Activated CD4-positive, alpha-beta memory T cell treated with anti-CD3 and anti-CD28 coated beads, Interleukin-2, amount 10 ng/mL, durations not matched to agents 7 days and 5 days (primary cell): ENCODE measurements at regions not wholly inside any gene's neighbourhood (a gene's known extent, or its start where the extent isn't known, plus 50 kb on each side); places are given as distances from the start of the nearest gene placed in this dataset.

Experiments used
- CTCF ChIA-PET: fragments of 350-600 bp; sonication (Branson Sonifier 250); formaldehyde crosslinking; loops from one replicate; lab custom pipeline; 2021; ENCODE audit warnings: antibody characterized with exemption, inconsistent platforms; lab: Charles Lee
- POLR2A ChIA-PET: fragments of 350-600 bp; sonication (Branson Sonifier 250); formaldehyde crosslinking; loops from one replicate; lab custom pipeline; 2021; ENCODE audit warnings: antibody characterized with exemption; lab: Charles Lee
- DNase-seq: peaks from one replicate; pipeline ENCODE4 v3.0.0-alpha.2; 2020
- H3K27ac Mint-ChIP-seq: one replicate; pipeline ENCODE4 v1.8.0; 2021; ENCODE audit warnings: mild to moderate bottlenecking, mixed read lengths
- H3K27me3 Mint-ChIP-seq: one replicate; pipeline ENCODE4 v1.8.0; 2021; ENCODE audit warnings: mixed read lengths
- H3K36me3 Mint-ChIP-seq: one replicate; pipeline ENCODE4 v1.8.0; 2021; ENCODE audit warnings: low read depth, mixed read lengths
- H3K4me1 Mint-ChIP-seq: one replicate; pipeline ENCODE4 v1.8.0; 2021; ENCODE audit warnings: mixed read lengths
- H3K4me3 Mint-ChIP-seq: one replicate; pipeline ENCODE4 v1.8.0; 2021; ENCODE audit warnings: mild to moderate bottlenecking, mixed read lengths
- H3K9me3 Mint-ChIP-seq: one replicate; pipeline ENCODE4 v1.8.0; 2021; ENCODE audit warnings: mixed read lengths

- no peak overlapping the region for H3K4me3 Mint-ChIP-seq
- no peaks in the 10 kb centered on the region for H3K9me3 Mint-ChIP-seq
- H3K27ac Mint-ChIP-seq = no peak overlapping the region
- POLR2A ChIA-PET = no interaction called here
- no peaks in the 10 kb centered on the region for H3K36me3 Mint-ChIP-seq
- H3K4me1 Mint-ChIP-seq = no peaks in the 10 kb centered on the region
- DNase-seq = no peak
- no peaks in the 10 kb centered on the region for H3K27me3 Mint-ChIP-seq
- CTCF ChIA-PET = no interaction called here
Observed at GRCh38 chr13:69319656-69320055, 788.0 kb upstream of the ATXN8OS start.

- ChIA-PET POLR2A (no interaction called here), CTCF (no interaction called here)
- no peaks in the 10 kb centered on the region for H3K36me3 Mint-ChIP-seq
- no peaks in the 10 kb centered on the region for H3K9me3 Mint-ChIP-seq
- H3K27ac Mint-ChIP-seq = no peak overlapping the region
- no peaks in the 10 kb centered on the region for H3K27me3 Mint-ChIP-seq
- H3K4me3 Mint-ChIP-seq = no peak overlapping the region
- H3K4me1 Mint-ChIP-seq = no peaks in the 10 kb centered on the region
- DNase-seq = no peak
Observed at GRCh38 chr13:69315039-69315438, 792.6 kb upstream of the ATXN8OS start.

GRCh38 chr13:69306766-69307165, 800.9 kb upstream of the ATXN8OS start:
- no peaks in the 10 kb centered on the region for H3K9me3 Mint-ChIP-seq
- CTCF ChIA-PET = no interaction called here
- no peak overlapping the region for H3K27ac Mint-ChIP-seq
- no peaks in the 10 kb centered on the region for H3K27me3 Mint-ChIP-seq
- H3K4me1 Mint-ChIP-seq = no peaks in the 10 kb centered on the region
- no peak overlapping the region for H3K4me3 Mint-ChIP-seq
- POLR2A ChIA-PET = no interaction called here
- no peaks in the 10 kb centered on the region for H3K36me3 Mint-ChIP-seq
- no peak for DNase-seq

- POLR2A ChIA-PET = no interaction called here
- peaks cover 4% of the 10 kb centered on the region for H3K9me3 Mint-ChIP-seq
- no peak for DNase-seq
- no peaks in the 10 kb centered on the region for H3K4me1 Mint-ChIP-seq
- CTCF ChIA-PET = no interaction called here
- H3K27ac Mint-ChIP-seq = no peak overlapping the region
- no peaks in the 10 kb centered on the region for H3K27me3 Mint-ChIP-seq
- H3K36me3 Mint-ChIP-seq = no peaks in the 10 kb centered on the region
- no peak overlapping the region for H3K4me3 Mint-ChIP-seq
Observed at GRCh38 chr13:69300131-69300530, 807.5 kb upstream of the ATXN8OS start.

- Mint-ChIP-seq H3K4me3 (no peak overlapping the region), H3K27me3 (no peaks in the 10 kb centered on the region), H3K36me3 (no peaks in the 10 kb centered on the region), H3K9me3 (peaks cover 6% of the 10 kb centered on the region), H3K4me1 (no peaks in the 10 kb centered on the region), H3K27ac (no peak overlapping the region)
- POLR2A ChIA-PET = no interaction called here
- CTCF ChIA-PET = no interaction called here
- DNase-seq = no peak
Observed at GRCh38 chr13:69296130-69296529, 811.5 kb upstream of the ATXN8OS start.

GRCh38 chr13:69292789-69293425, 814.7 kb upstream of the ATXN8OS start:
- CTCF ChIA-PET = no interaction called here
- Mint-ChIP-seq H3K36me3 (no peaks in the 10 kb centered on the region), H3K4me3 (no peak overlapping the region), H3K27me3 (no peaks in the 10 kb centered on the region), H3K9me3 (peaks cover 9% of the 10 kb centered on the region), H3K27ac (no peak overlapping the region), H3K4me1 (no peaks in the 10 kb centered on the region)
- POLR2A ChIA-PET = no interaction called here
- DNase-seq = no peak

GRCh38 chr13:69291292-69291906, 816.2 kb upstream of the ATXN8OS start:
- Mint-ChIP-seq H3K36me3 (no peaks in the 10 kb centered on the region), H3K9me3 (peaks cover 13% of the 10 kb centered on the region), H3K27ac (no peak overlapping the region), H3K4me3 (no peak overlapping the region), H3K4me1 (no peaks in the 10 kb centered on the region), H3K27me3 (no peaks in the 10 kb centered on the region)
- ChIA-PET CTCF (no interaction called here), POLR2A (no interaction called here)
- no peak for DNase-seq

- DNase-seq = no peak
- Mint-ChIP-seq H3K27me3 (no peaks in the 10 kb centered on the region), H3K36me3 (no peaks in the 10 kb centered on the region), H3K27ac (no peak overlapping the region), H3K9me3 (peaks cover 13% of the 10 kb centered on the region), H3K4me1 (no peaks in the 10 kb centered on the region), H3K4me3 (no peak overlapping the region)
- POLR2A ChIA-PET = no interaction called here
- CTCF ChIA-PET = no interaction called here
Observed at GRCh38 chr13:69288026-69288425, 819.6 kb upstream of the ATXN8OS start.

GRCh38 chr13:69287050-69287698, 820.5 kb upstream of the ATXN8OS start:
- H3K4me3 Mint-ChIP-seq = no peak overlapping the region
- no peaks in the 10 kb centered on the region for H3K36me3 Mint-ChIP-seq
- no peaks in the 10 kb centered on the region for H3K27me3 Mint-ChIP-seq
- H3K27ac Mint-ChIP-seq = no peak overlapping the region
- ChIA-PET POLR2A (no interaction called here), CTCF (no interaction called here)
- no peaks in the 10 kb centered on the region for H3K4me1 Mint-ChIP-seq
- DNase-seq = no peak
- peaks cover 13% of the 10 kb centered on the region for H3K9me3 Mint-ChIP-seq

GRCh38 chr13:69283837-69284236, 823.8 kb upstream of the ATXN8OS start:
- DNase-seq = no peak
- ChIA-PET CTCF (no interaction called here), POLR2A (no interaction called here)
- no peak overlapping the region for H3K27ac Mint-ChIP-seq
- peaks cover 8% of the 10 kb centered on the region for H3K9me3 Mint-ChIP-seq
- H3K4me3 Mint-ChIP-seq = no peak overlapping the region
- H3K4me1 Mint-ChIP-seq = no peaks in the 10 kb centered on the region
- no peaks in the 10 kb centered on the region for H3K36me3 Mint-ChIP-seq
- no peaks in the 10 kb centered on the region for H3K27me3 Mint-ChIP-seq

- H3K4me1 Mint-ChIP-seq = no peaks in the 10 kb centered on the region
- CTCF ChIA-PET = no interaction called here
Observed at GRCh38 chr13:69283301-69283700, 824.3 kb upstream of the ATXN8OS start.

GRCh38 chr13:69280399-69280798, 827.2 kb upstream of the ATXN8OS start:
- Mint-ChIP-seq H3K4me1 (no peaks in the 10 kb centered on the region), H3K4me3 (no peak overlapping the region), H3K9me3 (no peaks in the 10 kb centered on the region), H3K27ac (no peak overlapping the region), H3K36me3 (no peaks in the 10 kb centered on the region), H3K27me3 (no peaks in the 10 kb centered on the region)
- CTCF ChIA-PET = no interaction called here
- DNase-seq = no peak
- POLR2A ChIA-PET = no interaction called here

More at GRCh38 chr13:69283301-69283700, 824.3 kb upstream of the ATXN8OS start:
- Mint-ChIP-seq H3K27me3 (no peaks in the 10 kb centered on the region), H3K4me3 (no peak overlapping the region), H3K36me3 (no peaks in the 10 kb centered on the region), H3K9me3 (peaks cover 5% of the 10 kb centered on the region), H3K27ac (no peak overlapping the region)
- POLR2A ChIA-PET = no interaction called here
- no peak for DNase-seq

- no peak overlapping the region for H3K4me3 Mint-ChIP-seq
- H3K9me3 Mint-ChIP-seq = no peaks in the 10 kb centered on the region
- H3K27me3 Mint-ChIP-seq = no peaks in the 10 kb centered on the region
- no peak overlapping the region for H3K27ac Mint-ChIP-seq
- ChIA-PET CTCF (no interaction called here), POLR2A (no interaction called here)
- no peaks in the 10 kb centered on the region for H3K36me3 Mint-ChIP-seq
- no peaks in the 10 kb centered on the region for H3K4me1 Mint-ChIP-seq
- DNase-seq = no peak
Observed at GRCh38 chr13:69279213-69279612, 828.4 kb upstream of the ATXN8OS start.

- no peaks in the 10 kb centered on the region for H3K27me3 Mint-ChIP-seq
- H3K4me1 Mint-ChIP-seq = no peaks in the 10 kb centered on the region
- ChIA-PET POLR2A (no interaction called here), CTCF (no interaction called here)
- no peak overlapping the region for H3K27ac Mint-ChIP-seq
- H3K4me3 Mint-ChIP-seq = no peak overlapping the region
- peaks cover 5% of the 10 kb centered on the region for H3K9me3 Mint-ChIP-seq
- DNase-seq = no peak
- H3K36me3 Mint-ChIP-seq = no peaks in the 10 kb centered on the region
Observed at GRCh38 chr13:69274231-69274630, 833.4 kb upstream of the ATXN8OS start.
